Tongue (tissue), 1 donor: ENCODE measurements at regions not wholly inside any gene's neighbourhood (a gene's known extent, or its start where the extent isn't known, plus 50 kb on each side); places are given as distances from the start of the nearest gene placed in this dataset.

Experiments
- DNase-seq: peaks from one replicate; pipeline ENCODE4 v3.0.0-alpha.2; 2015

DNA sequence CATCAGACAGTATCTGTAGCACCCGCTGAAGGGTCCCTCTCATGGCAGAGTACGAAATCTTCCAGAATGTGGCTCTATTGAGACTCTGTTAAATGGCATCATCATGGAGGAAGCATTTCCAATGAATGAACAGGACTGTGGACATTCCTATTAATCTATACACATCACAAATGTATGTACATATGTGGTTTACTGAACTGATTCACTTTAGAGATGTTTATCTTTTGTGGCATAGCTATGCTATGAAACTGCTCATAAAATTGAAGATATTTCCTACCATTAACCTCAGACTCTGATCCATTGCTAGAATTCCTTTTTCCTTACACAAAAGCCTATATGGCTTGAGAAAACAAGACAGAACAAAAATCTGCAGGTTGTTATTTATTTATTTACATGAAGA is 259.6 kb upstream of the RRP15 start:
- no peak for DNase-seq

DNA sequence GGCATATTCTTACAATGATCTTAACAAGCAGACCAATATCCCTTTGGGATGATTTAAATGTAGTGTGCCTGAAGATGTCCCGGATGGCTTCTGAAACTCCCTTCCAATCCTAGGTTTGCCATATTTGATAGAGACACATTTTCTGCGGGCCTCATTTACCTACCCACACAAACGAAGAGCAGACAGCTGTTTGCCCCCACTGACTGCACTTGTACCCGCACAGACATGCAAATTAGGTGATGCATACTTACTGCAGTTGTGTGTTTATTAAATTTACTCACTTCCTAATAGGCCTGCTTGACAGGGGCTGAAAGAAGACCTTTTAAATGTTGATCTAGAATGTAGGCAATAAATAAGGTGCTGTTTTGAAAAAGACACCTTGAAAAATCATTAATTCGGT is 257.9 kb upstream of the RRP15 start:
- no peak for DNase-seq

DNA sequence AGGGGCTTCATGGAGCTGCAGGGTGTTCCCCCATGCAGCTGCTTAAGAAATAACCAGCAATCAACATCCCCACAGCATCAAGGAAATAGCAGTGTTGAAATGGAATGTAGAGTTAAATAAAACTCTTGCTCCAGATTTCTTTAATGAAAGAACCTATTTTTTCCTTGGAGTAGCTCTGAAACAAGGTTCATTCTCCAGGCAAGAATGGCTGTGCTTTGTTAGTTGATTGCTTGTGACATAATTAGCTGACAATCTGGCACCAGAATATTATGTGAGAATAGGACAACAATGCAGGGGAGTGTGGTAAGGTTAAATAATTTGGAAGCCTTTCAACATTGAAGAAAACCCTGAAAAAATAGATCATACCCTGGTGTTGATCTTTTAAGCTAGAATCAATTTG is 254.2 kb upstream of the RRP15 start:
- peak; percentile 2 for DNase-seq

DNA sequence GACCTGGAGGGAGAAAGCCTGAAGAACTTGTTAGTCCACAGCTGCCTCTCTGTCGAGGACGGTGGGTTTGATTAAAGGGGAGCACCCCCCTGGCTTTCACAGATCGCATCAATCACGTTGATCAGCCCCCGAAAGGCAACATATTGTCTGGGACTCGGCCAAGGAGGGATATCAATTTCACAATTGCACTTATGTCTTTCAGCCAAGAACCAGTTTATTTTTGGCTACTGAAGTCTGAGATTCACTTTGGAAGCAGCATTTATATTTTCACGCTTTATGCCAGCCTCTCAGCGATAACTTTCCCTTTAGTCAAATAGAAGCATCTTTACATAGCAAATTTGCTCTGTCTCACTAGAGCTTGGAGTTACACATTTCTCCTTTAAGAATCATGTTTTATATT is 253.2 kb upstream of the RRP15 start:
- peak; percentile 11 for DNase-seq

- DNase-seq: no peak
Measured at GRCh38 chr1:218034468-218034867, 250.6 kb upstream of the RRP15 start.

- no peak for DNase-seq
Measured at GRCh38 chr1:218048828-218049420, 236.2 kb upstream of the RRP15 start.

GRCh38 chr1:218049641-218050040 is 235.5 kb upstream of the RRP15 start:
- no peak for DNase-seq

- no peak for DNase-seq
Measured at GRCh38 chr1:218058730-218059129, 226.4 kb upstream of the RRP15 start.

DNA sequence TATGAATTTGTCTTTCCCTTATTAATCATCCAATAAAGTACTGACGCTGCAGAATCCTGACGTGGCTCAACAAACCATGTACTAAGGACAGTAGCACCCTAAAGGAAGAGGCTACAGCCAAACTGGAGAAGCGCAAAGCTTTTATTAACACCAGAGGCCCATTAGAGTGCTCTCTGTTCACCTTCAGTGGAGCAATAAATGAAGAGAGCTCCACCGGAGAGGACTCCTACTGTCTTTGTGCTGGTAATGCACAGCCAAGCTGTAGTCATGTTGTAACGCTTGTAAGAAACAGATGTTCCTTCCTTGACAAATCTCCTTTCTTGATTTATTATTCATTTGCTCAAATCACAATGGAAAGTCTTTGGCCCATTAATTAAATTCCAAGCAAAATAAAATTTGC is 220.7 kb upstream of the RRP15 start:
- DNase-seq: no peak

DNA sequence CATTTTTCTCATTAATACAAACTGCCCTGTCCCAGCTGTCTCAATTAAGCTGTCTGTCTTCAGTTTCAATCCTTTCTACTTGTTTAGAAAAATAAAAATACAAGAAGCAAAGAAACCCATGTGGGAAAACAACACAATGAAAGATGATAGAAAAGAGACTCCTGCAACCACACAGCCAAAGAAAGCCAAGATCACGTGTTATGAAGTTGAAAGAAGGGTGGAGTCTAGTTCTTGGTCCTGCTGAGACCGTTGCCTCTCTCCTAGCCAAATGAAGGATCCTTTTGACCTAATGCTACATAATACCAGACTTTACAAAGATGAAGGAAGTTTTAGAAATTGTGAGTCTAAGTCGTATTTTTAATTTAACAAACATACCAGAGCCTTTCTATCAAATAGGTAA is 218.8 kb upstream of the RRP15 start:
- DNase-seq: no peak

DNA sequence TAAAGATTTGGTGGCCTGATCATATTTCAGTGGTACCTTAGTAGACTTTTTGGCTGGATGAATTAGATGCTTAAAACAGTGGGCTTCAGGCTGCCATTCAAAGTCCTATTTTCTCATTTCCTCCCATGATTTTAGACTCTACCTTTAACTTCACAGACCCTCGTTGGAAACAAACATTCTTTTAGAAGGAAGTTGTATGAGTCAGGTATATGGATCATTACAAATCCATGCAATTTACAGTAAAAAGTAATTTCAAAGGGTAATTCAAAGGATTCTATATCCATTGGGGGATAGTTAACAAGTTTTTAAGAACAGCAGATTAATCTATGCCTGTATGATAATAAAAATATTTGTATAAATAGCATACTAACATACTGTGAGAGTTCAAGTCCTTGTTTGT is 216.9 kb upstream of the RRP15 start:
- no peak for DNase-seq

DNA sequence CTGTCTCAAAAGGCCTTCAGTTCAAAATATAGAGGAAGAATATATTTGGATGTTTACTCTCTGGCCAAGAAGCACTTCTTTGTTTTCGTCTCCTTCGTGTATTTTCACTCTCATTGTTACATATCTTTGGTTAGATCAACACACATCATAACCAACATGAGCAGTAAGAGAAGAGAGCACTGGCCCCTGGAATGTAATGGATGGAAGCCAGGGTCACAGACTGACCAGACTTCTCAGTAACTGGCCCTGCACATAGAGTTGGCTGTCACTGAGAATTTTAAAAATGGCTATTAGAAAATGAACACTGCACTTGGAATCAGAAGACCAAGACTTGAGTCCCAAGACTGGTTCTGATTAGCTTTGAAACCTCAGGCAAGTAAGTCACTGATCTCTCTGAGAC is 215.9 kb upstream of the RRP15 start:
- DNase-seq: no peak

DNA sequence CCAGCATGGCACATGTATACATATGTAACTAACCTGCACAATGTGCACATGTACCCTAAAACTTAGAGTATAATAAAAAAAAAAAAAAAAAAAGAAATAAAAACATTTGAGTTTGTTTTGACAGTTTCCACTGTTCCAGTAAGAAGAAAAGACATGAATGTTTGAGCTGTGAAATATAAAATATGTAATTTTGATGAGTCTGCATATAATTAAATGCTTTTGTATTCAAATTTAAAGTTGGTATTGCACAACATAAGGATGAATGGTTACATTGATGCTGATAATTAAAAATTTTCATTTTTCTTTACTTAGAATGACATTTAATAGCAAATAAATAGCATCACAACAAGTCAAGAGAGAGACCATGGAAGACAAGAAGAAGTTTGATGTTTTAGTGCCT is 212.0 kb upstream of the RRP15 start:
- DNase-seq: no peak

- no peak for DNase-seq
Measured at GRCh38 chr1:218078916-218079315, 206.2 kb upstream of the RRP15 start.

- DNase-seq: no peak
Measured at GRCh38 chr1:218079347-218079746, 205.7 kb upstream of the RRP15 start.

GRCh38 chr1:218079820-218080219 is 205.3 kb upstream of the RRP15 start:
- no peak for DNase-seq

GRCh38 chr1:218080863-218081262 is 204.2 kb upstream of the RRP15 start:
- DNase-seq: no peak

GRCh38 chr1:218081358-218081757 is 203.7 kb upstream of the RRP15 start:
- no peak for DNase-seq

- no peak for DNase-seq
Measured at GRCh38 chr1:218090459-218090858, 194.6 kb upstream of the RRP15 start.

- DNase-seq: no peak
Measured at GRCh38 chr1:218101409-218101808, 183.7 kb upstream of the RRP15 start.

- no peak for DNase-seq
Measured at GRCh38 chr1:218108034-218108433, 177.1 kb upstream of the RRP15 start.

- no peak for DNase-seq
Measured at GRCh38 chr1:218112862-218113261, 172.2 kb upstream of the RRP15 start.

- DNase-seq: peak; percentile 28
Measured at GRCh38 chr1:218123968-218124367, 161.1 kb upstream of the RRP15 start.

DNA sequence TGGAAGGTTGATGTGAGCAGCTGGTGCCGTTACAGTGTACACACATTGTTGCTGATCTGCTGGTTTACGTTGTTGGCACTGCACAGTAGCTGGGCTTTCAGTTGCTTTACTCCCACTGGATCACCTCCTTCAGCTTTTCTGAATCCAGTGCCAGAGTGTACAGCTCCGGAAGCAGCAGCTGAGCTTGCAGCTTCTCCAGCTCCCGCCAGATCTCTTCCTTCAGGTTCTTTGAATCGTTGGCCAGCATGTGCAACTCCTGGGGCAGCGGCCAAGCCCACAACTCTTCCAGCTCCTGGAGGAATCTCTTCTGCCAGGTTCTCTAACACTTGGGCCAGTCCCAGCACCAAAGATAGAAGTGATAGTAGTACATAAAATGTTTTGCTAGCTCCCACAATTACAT is 149.7 kb upstream of the RRP15 start:
- no peak for DNase-seq

- DNase-seq: no peak
Measured at GRCh38 chr1:218139761-218140160, 145.3 kb upstream of the RRP15 start.
